Activated naive CD4-positive, alpha-beta T cell treated with anti-CD3 and anti-CD28 coated beads, Interleukin-2, amount 10 ng/mL, durations not matched to agents 7 days and 5 days (primary cell): ENCODE measurements at regions not wholly inside any gene's neighbourhood (a gene's known extent, or its start where the extent isn't known, plus 50 kb on each side); places are given as distances from the start of the nearest gene placed in this dataset.

ENCODE experiments used
- CTCF ChIA-PET: fragments of 350-600 bp; sonication (Branson Sonifier 250); formaldehyde crosslinking; loops from one replicate; lab custom pipeline; 2021; ENCODE audit warnings: antibody characterized with exemption; lab: Charles Lee
- DNase-seq: peaks from one replicate; pipeline ENCODE4 v3.0.0-alpha.2; 2020
- H3K27ac Mint-ChIP-seq: one replicate; pipeline ENCODE4 v1.8.0; 2021; ENCODE audit warnings: mild to moderate bottlenecking, moderate library complexity, mixed read lengths
- H3K27me3 Mint-ChIP-seq: one replicate; pipeline ENCODE4 v1.8.0; 2021; ENCODE audit warnings: mild to moderate bottlenecking, mixed read lengths
- H3K36me3 Mint-ChIP-seq: one replicate; pipeline ENCODE4 v1.8.0; 2021; ENCODE audit warnings: mixed read lengths
- H3K4me1 Mint-ChIP-seq: one replicate; pipeline ENCODE4 v1.8.0; 2021; ENCODE audit warnings: mixed read lengths
- H3K4me3 Mint-ChIP-seq: one replicate; pipeline ENCODE4 v1.8.0; 2021; ENCODE audit warnings: mild to moderate bottlenecking, moderate library complexity, mixed read lengths
- H3K9me3 Mint-ChIP-seq: one replicate; pipeline ENCODE4 v1.8.0; 2021; ENCODE audit warnings: mixed read lengths

GRCh38 chr4:137156054-137156453 is 376.2 kb downstream of the PCDH18 start:
- Mint-ChIP-seq H3K27ac (no peak overlapping the region), H3K27me3 (no peaks in the 10 kb centered on the region), H3K36me3 (no peaks in the 10 kb centered on the region), H3K4me1 (no peaks in the 10 kb centered on the region), H3K4me3 (no peak overlapping the region), H3K9me3 (no peaks in the 10 kb centered on the region)
- no peak for DNase-seq
- CTCF ChIA-PET: no interaction called here

DNA sequence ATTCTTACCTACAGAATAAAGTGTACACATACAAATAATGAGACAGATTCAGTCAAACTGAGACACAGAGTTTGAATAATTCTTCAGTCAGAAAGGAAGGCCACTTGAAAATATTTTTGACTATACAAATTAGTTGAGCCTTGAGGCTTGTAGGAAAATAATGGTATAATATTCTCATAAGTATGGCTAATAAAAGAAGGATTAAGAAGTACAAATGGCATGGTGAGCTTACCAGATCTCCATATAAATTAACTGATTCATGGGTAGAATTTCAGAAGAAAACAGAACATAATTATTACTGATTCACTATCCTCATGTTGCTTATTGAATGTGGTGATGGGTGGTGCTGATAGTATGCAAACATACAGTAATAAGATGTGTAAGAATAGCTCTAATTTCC is 401.1 kb downstream of the PCDH18 start:
- Mint-ChIP-seq H3K27me3 (no peaks in the 10 kb centered on the region), H3K4me3 (no peak overlapping the region), H3K36me3 (no peaks in the 10 kb centered on the region), H3K9me3 (no peaks in the 10 kb centered on the region), H3K27ac (no peak overlapping the region), H3K4me1 (no peaks in the 10 kb centered on the region)
- DNase-seq: no peak
- CTCF ChIA-PET: no interaction called here

DNA sequence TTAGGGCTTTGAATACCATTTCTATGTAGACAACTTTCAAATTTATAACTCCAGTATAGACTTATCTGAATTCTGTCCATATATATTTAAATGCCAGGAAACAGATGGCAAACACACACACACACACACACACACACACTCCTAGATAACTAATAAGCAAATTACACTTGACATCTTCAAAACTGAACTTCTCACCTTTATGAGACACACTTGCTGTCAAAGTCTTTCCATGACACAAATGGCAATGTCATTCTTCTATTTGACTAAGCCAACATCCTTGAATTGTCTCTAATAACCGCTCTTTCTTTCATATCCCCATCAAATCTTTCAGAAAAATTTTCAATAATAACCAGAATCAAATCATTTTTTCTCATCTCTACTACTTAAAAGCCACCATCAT is 402.4 kb downstream of the PCDH18 start:
- no peak overlapping the region for H3K4me3 Mint-ChIP-seq
- no peaks in the 10 kb centered on the region for H3K27me3 Mint-ChIP-seq
- H3K36me3 Mint-ChIP-seq: no peaks in the 10 kb centered on the region
- no peak overlapping the region for H3K27ac Mint-ChIP-seq
- no peaks in the 10 kb centered on the region for H3K9me3 Mint-ChIP-seq
- CTCF ChIA-PET: no interaction called here
- no peak for DNase-seq
- H3K4me1 Mint-ChIP-seq: no peaks in the 10 kb centered on the region

DNA sequence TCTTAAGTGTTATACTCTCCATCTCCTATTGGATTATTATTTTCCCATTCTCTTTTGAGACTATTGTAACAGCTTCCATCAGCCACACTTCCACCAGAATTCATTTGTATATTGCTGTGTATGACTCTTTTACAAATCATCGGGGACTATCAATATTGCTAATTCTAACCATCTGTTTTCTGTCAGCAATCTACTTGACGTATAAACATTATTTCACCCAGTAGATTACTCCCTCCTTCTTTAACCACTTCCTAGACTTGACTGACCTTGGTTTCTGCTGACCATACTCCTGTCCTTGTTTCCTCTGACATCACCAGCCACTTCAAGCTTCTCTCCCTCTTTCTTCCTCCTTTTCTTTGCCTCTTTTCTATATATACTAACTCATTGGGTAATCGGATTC is 402.9 kb downstream of the PCDH18 start:
- no peak overlapping the region for H3K27ac Mint-ChIP-seq
- no peaks in the 10 kb centered on the region for H3K27me3 Mint-ChIP-seq
- CTCF ChIA-PET: no interaction called here

GRCh38 chr4:137125011-137125410 is 407.3 kb downstream of the PCDH18 start:
- Mint-ChIP-seq H3K36me3 (no peaks in the 10 kb centered on the region), H3K4me1 (no peaks in the 10 kb centered on the region), H3K9me3 (no peaks in the 10 kb centered on the region), H3K27me3 (no peaks in the 10 kb centered on the region), H3K4me3 (no peak overlapping the region), H3K27ac (no peak overlapping the region)
- no peak for DNase-seq
- CTCF ChIA-PET: no interaction called here

More for the DNA sequence above, 402.9 kb downstream of the PCDH18 start:
- no peak for DNase-seq
- no peaks in the 10 kb centered on the region for H3K9me3 Mint-ChIP-seq
- no peaks in the 10 kb centered on the region for H3K4me1 Mint-ChIP-seq
- no peak overlapping the region for H3K4me3 Mint-ChIP-seq
- no peaks in the 10 kb centered on the region for H3K36me3 Mint-ChIP-seq

GRCh38 chr4:137124278-137124932 is 407.9 kb downstream of the PCDH18 start:
- no peak overlapping the region for H3K4me3 Mint-ChIP-seq
- DNase-seq: no peak
- no peaks in the 10 kb centered on the region for H3K4me1 Mint-ChIP-seq
- H3K9me3 Mint-ChIP-seq: no peaks in the 10 kb centered on the region
- H3K27ac Mint-ChIP-seq: no peak overlapping the region
- H3K27me3 Mint-ChIP-seq: no peaks in the 10 kb centered on the region
- H3K36me3 Mint-ChIP-seq: no peaks in the 10 kb centered on the region
- CTCF ChIA-PET: interaction anchor here (1.2 kb wide), 1 partner anchor 798 kb away, joined by 3 read pairs; no protein-coding TSS in a partner anchor

DNA sequence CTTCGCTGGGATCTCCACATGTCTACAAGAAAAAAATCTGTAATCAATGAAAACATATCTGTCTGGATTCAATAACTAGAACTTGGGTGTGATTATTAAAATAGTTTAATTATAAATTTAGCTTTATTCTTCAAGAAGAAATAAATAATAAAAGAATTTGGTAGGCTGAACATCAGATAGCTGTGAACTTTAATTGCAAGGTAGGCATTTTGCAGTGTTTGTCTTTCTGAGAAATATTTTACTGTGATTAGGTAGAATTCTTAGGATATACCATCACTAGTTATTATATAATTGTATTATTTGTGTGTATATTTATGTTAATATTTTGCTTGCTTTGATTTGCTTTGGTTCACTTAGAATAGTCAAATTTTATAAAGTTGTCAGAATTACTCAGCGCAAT is 409.4 kb downstream of the PCDH18 start:
- Mint-ChIP-seq H3K4me1 (no peaks in the 10 kb centered on the region), H3K27ac (no peak overlapping the region), H3K27me3 (no peaks in the 10 kb centered on the region), H3K4me3 (no peak overlapping the region), H3K9me3 (no peaks in the 10 kb centered on the region), H3K36me3 (no peaks in the 10 kb centered on the region)
- CTCF ChIA-PET: no interaction called here
- no peak for DNase-seq

GRCh38 chr4:137116144-137116543 is 416.1 kb downstream of the PCDH18 start:
- H3K27ac Mint-ChIP-seq: no peak overlapping the region
- no peak for DNase-seq
- no peak overlapping the region for H3K4me3 Mint-ChIP-seq
- no peaks in the 10 kb centered on the region for H3K27me3 Mint-ChIP-seq
- H3K4me1 Mint-ChIP-seq: no peaks in the 10 kb centered on the region
- H3K9me3 Mint-ChIP-seq: peaks cover 4% of the 10 kb centered on the region
- CTCF ChIA-PET: no interaction called here
- no peaks in the 10 kb centered on the region for H3K36me3 Mint-ChIP-seq

- Mint-ChIP-seq H3K27me3 (no peaks in the 10 kb centered on the region), H3K4me3 (no peak overlapping the region), H3K27ac (no peak overlapping the region), H3K36me3 (no peaks in the 10 kb centered on the region), H3K9me3 (no peaks in the 10 kb centered on the region), H3K4me1 (no peaks in the 10 kb centered on the region)
- no peak for DNase-seq
- CTCF ChIA-PET: no interaction called here
These were observed 425.6 kb downstream of the PCDH18 start for GRCh38 chr4:137106733-137107132.

GRCh38 chr4:137106287-137106686 is 426.0 kb downstream of the PCDH18 start:
- H3K9me3 Mint-ChIP-seq: no peaks in the 10 kb centered on the region
- CTCF ChIA-PET: no interaction called here
- DNase-seq: no peak
- H3K4me1 Mint-ChIP-seq: no peaks in the 10 kb centered on the region
- no peaks in the 10 kb centered on the region for H3K36me3 Mint-ChIP-seq
- H3K27ac Mint-ChIP-seq: no peak overlapping the region
- H3K27me3 Mint-ChIP-seq: no peaks in the 10 kb centered on the region
- H3K4me3 Mint-ChIP-seq: no peak overlapping the region

DNA sequence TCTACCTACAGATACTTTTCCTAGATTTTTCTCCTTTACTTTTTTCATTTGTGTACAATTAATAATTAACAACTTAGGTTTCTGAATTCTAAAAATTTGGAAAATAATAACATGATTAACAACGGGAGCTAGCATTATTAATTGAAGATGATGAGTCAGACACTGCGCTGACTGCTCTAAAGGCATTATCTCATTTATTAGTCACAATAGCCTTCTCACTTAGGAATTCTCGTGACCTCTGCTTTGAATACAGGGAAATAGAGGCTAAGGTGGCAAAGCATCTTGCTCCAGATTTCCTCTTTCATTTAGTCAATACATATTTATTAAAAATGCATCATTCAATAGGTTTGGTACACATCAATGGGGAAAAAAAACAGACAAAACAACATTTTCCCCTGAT is 441.3 kb downstream of the PCDH18 start:
- H3K4me1 Mint-ChIP-seq: no peaks in the 10 kb centered on the region
- no peak overlapping the region for H3K27ac Mint-ChIP-seq
- no peak for DNase-seq
- H3K9me3 Mint-ChIP-seq: peaks cover 3% of the 10 kb centered on the region
- no peaks in the 10 kb centered on the region for H3K36me3 Mint-ChIP-seq
- H3K4me3 Mint-ChIP-seq: no peak overlapping the region
- CTCF ChIA-PET: no interaction called here
- no peaks in the 10 kb centered on the region for H3K27me3 Mint-ChIP-seq

DNA sequence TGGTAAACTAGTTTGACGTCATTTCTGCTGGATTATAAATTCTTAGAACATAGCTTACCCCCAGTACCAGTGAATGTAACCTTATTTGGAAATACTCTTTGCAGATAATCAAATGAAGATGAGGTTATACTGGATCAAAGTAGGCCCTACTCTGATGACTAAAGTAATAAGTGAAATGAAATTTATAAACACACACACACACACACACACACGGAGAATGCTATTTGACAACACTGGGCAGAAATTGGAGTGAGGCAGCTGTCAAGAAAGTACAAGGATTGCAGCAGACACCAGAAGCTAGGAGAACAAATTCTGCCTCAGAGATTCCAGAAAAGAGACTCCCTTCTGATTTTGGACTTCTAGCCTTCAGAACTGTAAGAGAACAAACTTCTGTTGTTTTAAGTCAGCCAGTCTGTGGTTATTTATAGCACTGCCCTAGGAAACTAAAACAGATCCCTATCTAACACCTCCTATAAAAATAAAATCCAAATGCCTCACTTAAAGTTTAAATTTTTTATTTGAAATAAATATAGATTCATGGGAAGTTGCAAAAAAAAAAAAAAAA is 448.6 kb downstream of the PCDH18 start:
- CTCF ChIA-PET: no interaction called here
- Mint-ChIP-seq H3K4me1 (no peaks in the 10 kb centered on the region), H3K27ac (no peak overlapping the region), H3K4me3 (no peak overlapping the region), H3K9me3 (peaks cover 2% of the 10 kb centered on the region), H3K27me3 (no peaks in the 10 kb centered on the region), H3K36me3 (no peaks in the 10 kb centered on the region)
- DNase-seq: no peak

- H3K27me3 Mint-ChIP-seq: no peaks in the 10 kb centered on the region
- CTCF ChIA-PET: no interaction called here
- no peaks in the 10 kb centered on the region for H3K36me3 Mint-ChIP-seq
- H3K4me1 Mint-ChIP-seq: no peaks in the 10 kb centered on the region
- peaks cover 3% of the 10 kb centered on the region for H3K9me3 Mint-ChIP-seq
- H3K27ac Mint-ChIP-seq: no peak overlapping the region
- no peak overlapping the region for H3K4me3 Mint-ChIP-seq
- DNase-seq: no peak
These were observed 450.2 kb downstream of the PCDH18 start for GRCh38 chr4:137082061-137082460.

GRCh38 chr4:137076908-137077307 is 455.4 kb downstream of the PCDH18 start:
- Mint-ChIP-seq H3K27me3 (no peaks in the 10 kb centered on the region), H3K27ac (no peak overlapping the region), H3K36me3 (no peaks in the 10 kb centered on the region), H3K4me3 (no peak overlapping the region), H3K4me1 (no peaks in the 10 kb centered on the region), H3K9me3 (peaks cover 6% of the 10 kb centered on the region)
- no peak for DNase-seq
- CTCF ChIA-PET: no interaction called here

DNA sequence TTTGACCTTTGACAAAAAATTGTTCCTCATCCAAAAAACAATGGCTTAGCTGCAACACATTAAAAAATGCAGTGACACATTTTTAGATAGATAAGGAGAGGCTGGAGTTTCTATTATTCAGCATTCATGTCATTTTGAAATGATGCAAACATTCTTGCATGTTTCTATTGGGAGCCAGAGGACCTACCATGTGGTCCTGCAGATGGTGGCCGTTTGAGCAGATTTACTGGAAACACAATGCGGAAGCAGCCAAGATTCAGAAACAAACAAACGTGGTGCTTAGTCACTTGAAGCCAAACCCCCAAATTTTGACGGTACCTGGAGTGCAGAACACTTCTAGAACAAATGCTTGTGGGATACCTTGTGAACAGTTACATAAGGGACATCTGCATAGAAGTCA is 456.7 kb downstream of the PCDH18 start:
- no peaks in the 10 kb centered on the region for H3K36me3 Mint-ChIP-seq
- DNase-seq: no peak
- no peak overlapping the region for H3K27ac Mint-ChIP-seq
- H3K4me3 Mint-ChIP-seq: no peak overlapping the region
- H3K9me3 Mint-ChIP-seq: peaks cover 5% of the 10 kb centered on the region
- H3K27me3 Mint-ChIP-seq: no peaks in the 10 kb centered on the region
- CTCF ChIA-PET: no interaction called here
- H3K4me1 Mint-ChIP-seq: no peaks in the 10 kb centered on the region
